ENCODE measurements at regions not wholly inside any gene's neighbourhood (a gene's known extent, or its start where the extent isn't known, plus 50 kb on each side); places are given as distances from the start of the nearest gene placed in this dataset.
"Not testable (repeated sequence)": the region's sequence is repeated elsewhere in the genome, so short reads cannot be mapped to it uniquely, and the experiment has no call there.

DNA sequence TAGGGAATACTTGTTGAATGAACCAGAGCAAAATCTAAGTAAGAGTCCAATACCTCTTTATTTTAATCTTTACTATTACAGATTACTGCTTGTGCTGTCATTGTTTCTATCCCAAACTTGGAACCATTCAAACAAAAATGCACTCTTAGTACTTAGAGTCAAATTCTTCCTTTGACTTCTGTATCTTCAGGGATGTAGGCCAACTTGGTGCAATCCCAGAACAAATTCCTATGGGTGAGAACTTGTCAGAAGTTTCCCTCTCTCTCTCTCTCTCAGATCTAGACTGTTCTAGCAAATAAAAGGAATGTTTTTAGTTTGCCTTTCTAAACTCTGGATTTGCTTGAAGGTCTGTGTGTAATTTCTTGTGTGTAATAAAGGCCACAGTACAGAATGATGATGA is 329.0 kb upstream of the TMTC4 start:
- DNase-seq = no peak

DNA sequence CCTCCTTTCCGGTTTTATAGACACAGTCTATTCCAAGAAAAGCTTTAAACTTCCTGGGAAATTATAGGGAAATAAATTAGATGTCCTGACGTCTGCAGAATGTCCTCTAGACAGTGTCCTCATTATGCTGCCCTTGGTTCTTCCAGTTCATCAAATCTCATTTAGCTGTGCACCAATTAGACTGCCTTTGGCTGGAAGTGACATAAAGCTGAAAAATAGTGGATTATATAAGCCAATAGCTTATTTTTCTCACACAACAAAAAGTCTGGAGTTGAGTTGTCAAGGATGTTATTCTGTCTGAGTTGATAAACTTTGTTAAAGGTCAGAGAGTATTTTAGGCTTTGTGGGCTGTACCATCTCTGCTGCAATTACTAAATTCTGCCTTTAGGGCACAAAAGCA is 314.8 kb upstream of the TMTC4 start:
- DNase-seq = no peak

DNA sequence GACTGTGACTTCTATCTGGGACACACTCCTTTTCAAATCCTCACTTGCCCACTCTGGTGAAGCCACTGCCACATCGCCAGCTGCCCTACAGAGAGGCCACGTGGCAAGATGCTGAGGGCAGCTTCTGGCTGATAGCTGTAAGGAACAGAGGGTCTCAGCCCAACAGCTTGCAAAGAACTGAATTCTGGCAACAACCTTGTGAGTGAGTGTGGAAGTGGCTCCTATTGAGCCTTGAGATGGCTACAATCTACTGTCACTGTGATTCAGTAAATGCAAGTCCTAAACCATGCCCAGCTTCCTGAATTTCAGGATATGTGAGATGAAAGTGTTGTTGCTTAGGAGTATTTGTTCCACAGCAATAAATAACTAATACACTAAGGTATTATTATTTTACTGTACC is 314.3 kb upstream of the TMTC4 start:
- DNase-seq = no peak

DNA sequence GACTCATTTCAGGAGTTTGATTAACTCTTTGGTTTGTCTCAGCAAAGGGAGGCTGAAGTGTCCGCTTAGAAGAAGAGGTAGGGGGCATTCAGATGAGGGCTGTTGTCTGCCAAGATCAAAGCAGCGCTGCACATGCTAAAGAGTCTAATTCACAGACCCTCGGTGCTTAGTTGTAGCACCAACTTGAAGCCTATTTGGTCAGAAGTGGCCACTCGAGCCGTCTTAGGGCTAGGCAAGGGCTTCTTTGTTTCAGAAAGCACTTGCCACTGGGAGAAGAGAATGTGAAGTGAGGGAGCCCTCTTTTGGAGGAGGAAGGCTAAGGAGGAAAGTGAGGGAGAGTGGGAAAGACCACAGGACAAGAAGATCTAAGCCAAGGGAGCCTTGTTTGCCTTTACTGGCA is 313.4 kb upstream of the TMTC4 start:
- peak; percentile 31 for DNase-seq

GRCh38 chr13:100986571-100986970 is 312.0 kb upstream of the TMTC4 start:
- no peak for DNase-seq

DNA sequence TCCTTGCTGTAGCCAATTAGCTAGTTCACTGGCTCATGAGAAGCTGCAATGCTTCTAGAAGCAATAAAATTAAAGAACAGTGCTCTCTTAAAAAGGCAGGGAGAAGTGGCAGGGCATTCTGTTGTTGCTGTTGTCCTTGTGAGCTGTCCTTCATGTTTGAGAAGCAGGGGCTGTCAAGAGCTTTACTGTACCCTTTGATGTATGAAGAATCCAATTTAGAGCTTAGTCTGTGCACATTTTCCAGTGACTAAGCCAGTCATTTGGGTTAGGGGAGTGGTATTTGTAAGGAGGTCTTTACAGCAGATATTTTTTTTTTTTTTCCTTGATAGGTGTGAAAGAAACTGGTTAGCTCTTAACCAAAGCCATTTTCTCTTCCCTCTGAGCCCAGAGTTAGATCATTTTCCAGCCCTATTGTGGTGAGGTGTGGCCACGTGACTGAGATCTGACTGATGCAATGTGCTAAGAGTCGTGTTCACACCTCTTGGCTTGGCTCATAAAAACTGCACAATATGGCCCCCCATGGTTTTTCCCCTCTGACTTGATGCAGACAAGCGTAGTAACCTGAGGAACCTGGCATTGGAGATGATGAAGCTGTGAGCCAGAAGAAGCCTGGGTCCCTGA is 309.6 kb upstream of the TMTC4 start:
- DNase-seq = no peak

DNA sequence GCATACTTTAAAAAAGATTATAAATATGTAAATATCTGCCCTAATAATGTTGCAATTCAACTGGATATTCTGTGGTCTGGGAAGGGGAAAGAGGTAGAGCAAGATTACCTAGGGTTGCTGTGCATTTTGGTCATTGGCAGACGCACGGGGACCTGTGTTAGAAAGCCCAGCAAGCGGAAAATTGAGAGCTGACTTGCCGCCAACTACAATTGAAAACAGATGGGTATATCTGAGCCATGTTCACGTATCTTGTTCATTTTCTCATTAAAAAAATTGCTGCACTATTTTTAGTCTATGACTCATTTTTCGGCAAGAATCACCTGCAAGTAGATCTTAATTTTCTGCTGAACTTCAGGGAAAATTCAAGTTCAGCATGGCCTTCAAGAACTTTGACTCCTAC is 308.5 kb upstream of the TMTC4 start:
- DNase-seq = no peak

- DNase-seq = no peak
Measured at GRCh38 chr13:100980171-100980570, 305.6 kb upstream of the TMTC4 start.

- no peak for DNase-seq
Measured at GRCh38 chr13:100977841-100978240, 303.2 kb upstream of the TMTC4 start.

- peak; percentile 6 for DNase-seq
Measured at GRCh38 chr13:100976993-100977392, 302.4 kb upstream of the TMTC4 start.

GRCh38 chr13:100975666-100976065 is 301.1 kb upstream of the TMTC4 start:
- not testable (repeated sequence) for DNase-seq

GRCh38 chr13:100962585-100962984 is 288.0 kb upstream of the TMTC4 start:
- DNase-seq = no peak

GRCh38 chr13:100961186-100961585 is 286.6 kb upstream of the TMTC4 start:
- DNase-seq = no peak

DNA sequence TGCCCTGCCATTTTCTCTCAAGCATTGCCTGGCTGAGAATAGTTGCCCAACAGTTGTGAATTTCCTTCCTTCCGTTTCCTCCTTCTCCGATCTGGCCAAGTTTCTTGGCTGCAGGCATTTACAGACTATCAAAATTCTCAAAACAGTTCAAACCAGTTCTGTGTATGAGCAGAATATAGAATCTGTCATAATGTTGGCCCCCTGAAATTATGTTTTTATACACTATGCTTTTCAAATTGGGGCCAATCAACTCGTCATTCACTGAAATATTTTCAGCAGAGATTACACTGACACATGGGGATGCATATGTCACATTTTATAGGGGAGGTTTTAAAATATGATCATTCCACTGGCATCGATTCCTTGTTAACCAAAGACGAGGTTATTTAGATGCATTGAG is 284.2 kb upstream of the TMTC4 start:
- DNase-seq = no peak

DNA sequence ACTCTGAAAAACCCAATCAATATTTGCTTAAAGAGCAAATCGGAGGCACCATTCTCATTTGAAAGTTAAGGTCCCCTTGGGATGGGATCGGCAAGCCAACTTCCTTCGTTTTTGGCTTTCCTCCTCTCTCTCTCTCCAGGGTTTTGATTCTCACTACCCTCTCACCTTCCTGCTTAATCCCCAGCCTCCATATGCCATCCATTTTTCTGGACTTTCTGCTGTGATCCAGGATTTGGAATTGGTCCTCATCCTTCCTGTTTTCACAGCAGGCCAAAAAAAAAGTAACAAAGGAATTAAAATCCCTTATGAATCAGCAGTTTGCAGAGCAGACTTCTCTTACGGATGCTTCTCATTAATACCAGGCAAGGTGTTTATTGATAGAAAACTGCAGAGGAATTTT is 283.1 kb upstream of the TMTC4 start:
- DNase-seq = no peak

DNA sequence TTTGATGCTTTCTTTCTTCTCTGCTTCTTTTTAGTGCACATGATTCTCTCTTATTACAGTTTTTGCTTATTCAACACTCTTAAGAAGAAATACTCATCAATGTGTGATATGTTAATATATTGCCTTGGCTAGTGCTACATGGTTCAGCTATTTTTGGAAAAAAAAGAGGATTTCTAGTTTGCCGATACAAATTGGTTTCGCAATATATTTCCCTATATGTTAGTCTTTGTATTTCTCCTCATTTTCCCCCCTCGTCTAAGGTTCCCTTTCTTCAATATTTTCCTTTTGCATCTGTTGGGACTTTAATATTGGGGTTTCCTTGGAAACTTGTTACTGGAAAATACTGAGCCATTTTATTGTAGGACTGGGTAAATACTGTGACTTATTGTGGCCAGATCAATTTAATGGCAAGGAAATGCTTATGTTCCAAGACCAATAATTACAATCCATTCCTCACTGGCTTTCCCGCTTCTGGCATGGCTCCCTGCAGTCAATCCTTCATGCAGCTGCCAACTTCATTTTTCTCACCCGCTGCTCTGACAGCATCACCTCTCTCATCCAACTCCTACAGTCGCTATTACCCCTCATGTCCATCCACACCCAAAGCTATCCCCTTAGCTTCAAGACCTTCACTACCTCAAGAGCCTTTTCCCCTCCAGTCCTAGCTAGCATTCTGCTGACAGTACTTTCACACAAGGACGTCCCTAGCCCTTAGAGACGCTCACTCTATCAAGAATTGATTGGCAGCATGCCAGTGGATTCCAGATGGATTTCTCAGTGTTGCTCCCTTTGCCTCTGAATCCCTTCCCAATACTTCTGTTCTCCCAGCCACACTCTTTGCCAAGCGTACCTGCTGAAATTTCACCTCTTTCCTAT is 280.1 kb upstream of the TMTC4 start:
- peak; percentile 38 for DNase-seq

GRCh38 chr13:100951016-100951415 is 276.4 kb upstream of the TMTC4 start:
- DNase-seq = no peak

GRCh38 chr13:100948937-100949336 is 274.3 kb upstream of the TMTC4 start:
- not testable (repeated sequence) for DNase-seq

- no peak for DNase-seq
Measured at GRCh38 chr13:100946588-100946987, 272.0 kb upstream of the TMTC4 start.

- DNase-seq = no peak
Measured at GRCh38 chr13:100944791-100945345, 270.3 kb upstream of the TMTC4 start.

GRCh38 chr13:100942742-100943141 is 268.1 kb upstream of the TMTC4 start:
- no peak for DNase-seq

GRCh38 chr13:100941377-100942368 is 267.1 kb upstream of the TMTC4 start:
- DNase-seq = no peak

GRCh38 chr13:100940658-100941057 is 266.1 kb upstream of the TMTC4 start:
- DNase-seq = no peak
